HepG2 (cell line): ENCODE measurements at regions not wholly inside any gene's neighbourhood (a gene's known extent, or its start where the extent isn't known, plus 50 kb on each side); places are given as distances from the start of the nearest gene placed in this dataset.

Experiments
- ATAC-seq: fragments of 200-7000 bp; cut with Tn5 transposase; 3 replicates; pipeline ENCODE4 v1.9.1; 2020; ENCODE audit warnings: mild to moderate bottlenecking, moderate library complexity
- BruUV-seq: library from RNA; stranded (reverse); fragments of 400-500 nt; replicated peaks from 2 replicates; lab custom pipeline; 2021; lab: Mats Ljungman, UMichigan
- CTCF ChIA-PET: fragments of 300-600 bp; formaldehyde crosslinking; extraction: SDS; loops from one replicate; lab custom pipeline; 2021; ENCODE audit warnings: low total read pairs, inconsistent platforms, low intra/inter-chr PET ratio; lab: Yijun Ruan, JAX
- POLR2A ChIA-PET: fragments of 350-600 bp; sonication (Branson Sonifier 250); formaldehyde crosslinking; loops from one replicate; lab custom pipeline; 2020; ENCODE audit warnings: antibody characterized with exemption, inconsistent platforms; lab: Yijun Ruan, JAX
- DNase-seq: peaks from one replicate; pipeline ENCODE4 v3.0.0-alpha.2; 2015; ENCODE audit warnings: low spot score
- FAIRE-seq: peaks from 3 replicates; lab custom pipeline; 2011; peaks lifted over from hg19 to GRCh38; lab: Jason Lieb, UNC
- H2AFZ ChIP-seq: one replicate; pipeline ENCODE4 v1.6.1; 2011; ENCODE audit warnings: low read length, inconsistent platforms
- H3K27ac ChIP-seq: fragments of 300-600 bp; 3 replicates; pipeline ENCODE4 v1.8.0; 2011; ENCODE audit warnings: mixed run types, mild to moderate bottlenecking, mixed read lengths, low read length, inconsistent platforms; ENCODE audit not compliant: insufficient read depth; ENCODE audit errors: extremely low read length
- H3K27me3 ChIP-seq, 2 experiments: fragments of 200-600 bp in 1 of 2; 2 replicates in 1 of 2; 3 replicates in 1 of 2; pipeline versions ENCODE4 v1.6.0 to v1.8.0; 2011; ENCODE audit warnings: low read length in 2 of 2, mild to moderate bottlenecking in 2 of 2, moderate library complexity in 2 of 2, inconsistent platforms in 1 of 2; ENCODE audit not compliant: insufficient read depth in 2 of 2, control insufficient read depth in 1 of 2
- H3K36me3 ChIP-seq, 2 experiments: fragments of 200-600 bp in 1 of 2; replicated peaks in 1 of 2; 2 replicates in 1 of 2; 3 replicates in 1 of 2; pipeline versions ENCODE4 v1.5.1 to v1.8.0; 2011; ENCODE audit warnings: low read length in 2 of 2, inconsistent platforms in 1 of 2; ENCODE audit not compliant: insufficient read depth in 2 of 2, control insufficient read depth in 1 of 2
- H3K4me1 ChIP-seq: 2 replicates; pipeline ENCODE4 v1.5.1; 2012; ENCODE audit warnings: low read length, inconsistent platforms; ENCODE audit not compliant: insufficient read depth
- H3K4me2 ChIP-seq: 2 replicates; pipeline ENCODE4 v1.6.0; 2011; ENCODE audit warnings: low read depth, low read length, inconsistent platforms
- H3K4me3 ChIP-seq, 3 experiments: fragments of 200-600 bp in 1 of 3; sonication (generic), shearing (Covaris generic) in 1 of 3; replicated peaks in 1 of 3; 2 replicates each; pipeline ENCODE4 v1.5.1; 2011 to 2016; ENCODE audit warnings: low read length in 3 of 3, inconsistent platforms in 2 of 3, low read depth in 2 of 3, mild to moderate bottlenecking in 2 of 3, control low read depth in 1 of 3, mixed read lengths in 1 of 3; ENCODE audit not compliant: insufficient read depth in 1 of 3
- H3K79me2 ChIP-seq: one replicate; pipeline ENCODE4 v1.6.1; 2011; ENCODE audit warnings: low read length, inconsistent platforms; ENCODE audit not compliant: insufficient read depth
- H3K9ac ChIP-seq: 2 replicates; pipeline ENCODE4 v1.6.0; 2011; ENCODE audit warnings: mild to moderate bottlenecking, low read depth, low read length, inconsistent platforms; ENCODE audit not compliant: insufficient read depth
- H3K9me3 ChIP-seq: 2 replicates; pipeline ENCODE4 v1.5.1; 2012; ENCODE audit warnings: mild to moderate bottlenecking, low read length
- H4K20me1 ChIP-seq: 2 replicates; pipeline ENCODE4 v1.6.0; 2011; ENCODE audit warnings: inconsistent platforms, mild to moderate bottlenecking, low read length, moderate library complexity; ENCODE audit not compliant: insufficient read depth
- KLF9 ChIP-seq: IDR thresholded peaks from 2 replicates; pipeline ENCODE4 v1.6.1; 2016; ENCODE audit warnings: low read depth
- MXI1 ChIP-seq: IDR thresholded peaks from 3 replicates; pipeline ENCODE4 v1.6.1; 2012; ENCODE audit warnings: low read depth, low read length, inconsistent platforms, borderline replicate concordance
- RARG ChIP-seq: sonication (generic); formaldehyde crosslinking; IDR thresholded peaks from 2 replicates; pipeline ENCODE4 v1.4.0; 2020; ENCODE audit warnings: low read depth, mild to moderate bottlenecking, missing genetic modification reagents
- RBFOX2 ChIP-seq: fragments of 200-400 bp; formaldehyde crosslinking; IDR thresholded peaks from 2 replicates; pipeline ENCODE4 v1.6.1; 2017; ENCODE audit warnings: low read depth, mild to moderate bottlenecking, low read length
- REL ChIP-seq: sonication (generic); formaldehyde crosslinking; conservative IDR thresholded peaks from 2 replicates; pipeline ENCODE4 v1.8.0; 2022; ENCODE audit warnings: mild to moderate bottlenecking, missing genetic modification reagents, moderate library complexity
- SCMH1 ChIP-seq: sonication (generic); formaldehyde crosslinking; IDR thresholded peaks from 2 replicates; pipeline ENCODE4 v1.9.0; 2021; ENCODE audit warnings: missing genetic modification reagents, mild to moderate bottlenecking, borderline replicate concordance
- STAT6 ChIP-seq: sonication (generic); formaldehyde crosslinking; IDR thresholded peaks from 2 replicates; pipeline ENCODE4 v1.4.0; 2020; ENCODE audit warnings: missing genetic modification reagents, mild to moderate bottlenecking, borderline replicate concordance
- TCF7L2 ChIP-seq: IDR thresholded peaks from 2 replicates; pipeline ENCODE4 v1.6.1; 2011; ENCODE audit warnings: mild to moderate bottlenecking, low read depth, low read length, moderate library complexity
- TIGD3 ChIP-seq: sonication (generic); formaldehyde crosslinking; IDR thresholded peaks from 2 replicates; pipeline ENCODE4 v1.5.1; 2020; ENCODE audit warnings: mild to moderate bottlenecking, missing genetic modification reagents, borderline replicate concordance
- ZBTB44 ChIP-seq: sonication (generic); formaldehyde crosslinking; IDR thresholded peaks from 2 replicates; pipeline ENCODE4 v1.4.0; 2020; ENCODE audit warnings: missing genetic modification reagents
- ZNF317 ChIP-seq: sonication (generic); formaldehyde crosslinking; IDR thresholded peaks from 2 replicates; pipeline ENCODE4 v1.5.0; 2020; ENCODE audit warnings: mild to moderate bottlenecking, missing genetic modification reagents
- ZNF749 ChIP-seq: sonication (generic); formaldehyde crosslinking; IDR thresholded peaks from 2 replicates; pipeline ENCODE4 v1.8.0; 2022; ENCODE audit warnings: mild to moderate bottlenecking, missing genetic modification reagents, moderate library complexity, borderline replicate concordance
- WGBS: methylation state at CpG from one replicate; pipeline ENCODE4 v1.1.6; 2017; ENCODE audit warnings: low lambda C conversion rate; 5-methylcytosine and 5-hydroxymethylcytosine counted together
- in situ Hi-C: cut with HindIII; loops from 2 replicates; pipeline ENCODE4 v1.10.0; 2017; ENCODE audit warnings: low pct_unique_long_range_greater_than_20kb; ENCODE audit not compliant: extremely low pct_ligation_motif_present
- intact Hi-C: fragments of 100-400 bp; cut with micrococcal nuclease; formaldehyde crosslinking; loops from one replicate; pipeline ENCODE4 v1.10.0; 2022; ENCODE audit not compliant: unreplicated experiment
- TF ChIP-seq, protein P1 (sequence below): sonication (generic); formaldehyde crosslinking; IDR thresholded peaks from 2 replicates; pipeline ENCODE4 v1.5.0; 2020; ENCODE audit warnings: missing genetic modification reagents

DNA sequence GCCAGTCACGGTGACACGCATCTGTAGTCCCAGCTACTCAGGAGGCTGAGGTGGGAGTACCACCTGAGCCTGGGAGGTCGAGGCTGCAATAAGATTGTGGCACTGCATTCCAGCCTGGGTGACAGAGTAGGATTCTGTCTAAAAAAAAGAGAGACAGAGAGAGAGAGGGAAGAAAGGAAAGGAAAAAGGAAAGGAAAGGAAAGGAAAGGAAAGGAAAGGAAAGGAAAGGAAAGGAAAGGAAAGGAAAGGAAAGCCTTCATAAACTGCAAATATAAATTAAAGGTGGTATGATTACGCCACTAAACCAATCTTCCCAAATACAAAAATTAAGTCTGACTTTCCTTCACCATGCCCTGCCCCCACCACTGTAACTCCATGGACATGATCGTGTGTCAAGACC is 259.3 kb upstream of the GATB start:
- Histone ChIP-seq H4K20me1 (no peaks in the 10 kb centered on the region), H3K4me1 (no peaks in the 10 kb centered on the region), H3K9me3 (no peaks in the 10 kb centered on the region), H3K27me3 (peaks cover 0 to 5% of the 10 kb centered on the region in 2 experiments; a peak in 1 of 5 replicates), H3K4me2 (no peak overlapping the region), H3K4me3 (no peak overlapping the region), H3K36me3 (no peaks in the 10 kb centered on the region), H3K79me2 (no peaks in the 10 kb centered on the region), H3K9ac (no peak overlapping the region), H3K27ac (no peak overlapping the region), H2AFZ (no peak overlapping the region)
- FAIRE-seq: no peak
- ATAC-seq: no peak
- ChIA-PET POLR2A (no interaction called here), CTCF (no interaction called here)
- no TSS peak for BruUV-seq
- 5% methylated on average over 5 of the region's 5 CpGs for WGBS
- in situ Hi-C loops (no loop called here), intact Hi-C loops (loop anchor here (5.0 kb wide), 1 partner anchor 532 kb away; no protein-coding TSS in a partner anchor)
- DNase-seq: no peak
- no peak for TF ChIP-seq RARG (CRISPR knock-in tag)
- TF ChIP-seq, protein P1, sequence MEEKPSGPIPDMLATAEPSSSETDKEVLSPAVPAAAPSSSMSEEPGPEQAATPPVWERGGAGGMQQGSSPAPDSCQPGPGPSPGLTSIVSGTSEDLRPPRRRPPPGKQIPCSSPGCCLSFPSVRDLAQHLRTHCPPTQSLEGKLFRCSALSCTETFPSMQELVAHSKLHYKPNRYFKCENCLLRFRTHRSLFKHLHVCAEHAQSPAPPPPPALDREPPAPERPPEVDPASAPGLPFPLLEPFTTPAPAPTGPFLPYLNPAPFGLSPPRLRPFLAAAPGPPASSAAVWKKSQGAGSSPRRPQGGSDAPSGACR (CRISPR knock-in tag): no peak

GRCh38 chr4:152016303-152016620 is 255.5 kb upstream of the GATB start:
- ATAC-seq: no peak
- H3K79me2 ChIP-seq: no peaks in the 10 kb centered on the region
- H3K9ac ChIP-seq: no peak overlapping the region
- H3K27ac ChIP-seq: no peak overlapping the region
- no peaks in the 10 kb centered on the region for H3K36me3 ChIP-seq
- H2AFZ ChIP-seq: no peak overlapping the region
- no peak overlapping the region for H3K4me2 ChIP-seq
- no peaks in the 10 kb centered on the region; a peak in 1 of 5 replicates for H3K27me3 ChIP-seq
- intact Hi-C loops: no loop called here
- DNase-seq: no peak
- WGBS: 36% methylated on average over 5 of the region's 5 CpGs
- no peaks in the 10 kb centered on the region for H4K20me1 ChIP-seq
- no peak overlapping the region for H3K4me3 ChIP-seq
- in situ Hi-C loops: no loop called here
- no TSS peak for BruUV-seq
- ChIA-PET POLR2A (no interaction called here), CTCF (no interaction called here)
- no peaks in the 10 kb centered on the region for H3K4me1 ChIP-seq
- H3K9me3 ChIP-seq: no peaks in the 10 kb centered on the region
- no peak for FAIRE-seq
- TF ChIP-seq TIGD3 (CRISPR knock-in tag) (no peak), ZBTB44 (CRISPR knock-in tag) (no peak), TCF7L2 (no peak), SCMH1 (CRISPR knock-in tag) (no peak), ZNF749 (CRISPR knock-in tag) (no peak), STAT6 (CRISPR knock-in tag) (no peak), ZNF317 (CRISPR knock-in tag) (no peak), REL (no peak), RBFOX2 (no peak), MXI1 (no peak), KLF9 (no peak)
